Testis (tissue), 2 donors: ENCODE measurements at regions not wholly inside any gene's neighbourhood (a gene's known extent, or its start where the extent isn't known, plus 50 kb on each side); places are given as distances from the start of the nearest gene placed in this dataset.
A peak's percentile ranks its signal among the peaks of the same experiment; 100 is the strongest.

Source experiments
- DNase-seq: peaks from one replicate; pipeline ENCODE4 v3.0.0-alpha.2; 2019
- H3K27ac ChIP-seq, 2 donors: fragments of 200-600 bp; sonication (generic); one replicate each; pipeline ENCODE4 v1.5.1; 2019
- H3K27me3 ChIP-seq: fragments of 200-600 bp; sonication (generic); one replicate; pipeline ENCODE4 v1.5.1; 2019
- H3K36me3 ChIP-seq: fragments of 200-600 bp; sonication (generic); one replicate; pipeline ENCODE4 v1.5.1; 2017; ENCODE audit warnings: low read depth; ENCODE audit errors: missing control alignments
- H3K4me1 ChIP-seq: fragments of 200-600 bp; sonication (generic); one replicate; pipeline ENCODE4 v1.5.1; 2019
- H3K4me3 ChIP-seq, 2 donors: fragments of 200-600 bp; sonication (generic); one replicate each; pipeline ENCODE4 v1.5.1; 2017 to 2019
- H3K9me3 ChIP-seq: fragments of 200-600 bp; sonication (generic); one replicate; pipeline ENCODE4 v1.5.1; 2017
- CTCF ChIP-seq, 3 experiments: fragments of 450-650 bp in 2 of 3; fragments of 200-600 bp in 1 of 3; sonication (generic) in 1 of 3; IDR thresholded peaks; one replicate each; pipeline ENCODE4 v1.5.1; 2016 to 2019; ENCODE audit warnings: antibody characterized with exemption in 3 of 3, mild to moderate bottlenecking in 2 of 3, moderate library complexity in 1 of 3
- POLR2A ChIP-seq: fragments of 450-650 bp; IDR thresholded peaks from one replicate; pipeline ENCODE4 v1.6.1; 2017; ENCODE audit warnings: antibody characterized with exemption, mild to moderate bottlenecking, moderate library complexity
- WGBS, 2 donors: methylation state at CpG; one replicate each; pipeline ENCODE4 v1.1.5; 2018; 5-methylcytosine and 5-hydroxymethylcytosine counted together
- intact Hi-C: fragments of 100-400 bp; cut with DNase I; formaldehyde crosslinking; loops from one replicate; pipeline ENCODE4 v1.15.1; 2023; ENCODE audit warnings: low total_unique reads

DNA sequence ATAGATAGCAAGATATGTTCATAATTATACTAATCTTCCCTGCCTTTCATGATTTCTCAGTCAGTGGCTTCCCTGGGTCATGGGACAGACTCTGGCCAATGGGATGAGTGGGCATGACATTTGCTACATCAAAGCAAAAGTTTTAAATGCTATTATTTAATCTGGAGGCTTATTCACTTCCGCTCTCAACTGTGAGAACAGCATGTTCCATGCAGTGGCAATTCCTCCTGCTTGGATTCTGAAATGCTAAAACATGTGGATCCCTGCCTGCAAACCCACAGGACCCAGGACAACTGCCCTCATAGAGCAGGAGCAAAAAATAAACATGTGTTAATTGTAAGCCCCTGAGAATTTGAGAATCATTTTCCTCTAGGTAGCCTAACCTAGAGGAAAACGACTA lies 1412.4 kb upstream of the CELF2 start:
- DNase-seq: no peak
- no peaks in the 10 kb centered on the region for H3K36me3 ChIP-seq
- intact Hi-C loops: no loop called here
- no peaks in the 10 kb centered on the region for H3K9me3 ChIP-seq
- H3K4me1 ChIP-seq: no peaks in the 10 kb centered on the region
- TF ChIP-seq CTCF (IDR thresholded peaks at IDR 0.05) (no peak), POLR2A (no peak)
- no peak overlapping the region for H3K27ac ChIP-seq
- no peaks in the 10 kb centered on the region for H3K27me3 ChIP-seq
- no peak overlapping the region for H3K4me3 ChIP-seq
- 41 to 59% methylated on average over 2 of the region's 2 CpGs for WGBS, 2 donors

DNA sequence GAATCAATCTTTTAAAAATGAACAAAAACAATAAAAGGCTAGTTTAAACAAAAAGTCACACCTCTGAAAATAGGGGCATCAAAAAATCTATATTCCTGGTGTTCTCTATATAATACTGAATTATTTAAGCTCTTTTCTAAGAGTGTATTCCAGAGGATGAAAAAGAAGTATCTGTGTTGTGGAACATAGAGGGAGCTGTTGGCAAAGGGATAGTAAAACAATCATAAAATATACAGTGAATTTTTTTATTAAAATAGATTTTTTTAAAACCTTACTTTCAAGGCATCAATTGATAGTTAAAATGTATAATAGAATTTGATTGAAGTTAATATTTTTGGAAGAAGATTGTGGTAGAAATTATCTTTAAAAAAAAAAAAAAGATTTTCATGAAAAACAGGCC lies 1409.1 kb upstream of the CELF2 start:
- intact Hi-C loops: no loop called here
- TF ChIP-seq POLR2A (no peak), CTCF (IDR thresholded peaks at IDR 0.05) (peak in 1 of 3 experiments; percentile 40)
- DNase-seq: no peak
- Histone ChIP-seq H3K27ac (no peak overlapping the region), H3K4me1 (no peaks in the 10 kb centered on the region), H3K27me3 (no peaks in the 10 kb centered on the region), H3K36me3 (no peaks in the 10 kb centered on the region), H3K9me3 (no peaks in the 10 kb centered on the region), H3K4me3 (no peak overlapping the region)

- 45 to 56% methylated on average over 8 of the region's 8 CpGs for WGBS, 2 donors
- H3K4me1 ChIP-seq: no peaks in the 10 kb centered on the region
- H3K27me3 ChIP-seq: no peaks in the 10 kb centered on the region
- no peaks in the 10 kb centered on the region for H3K36me3 ChIP-seq
- DNase-seq: no peak
- no peak overlapping the region for H3K27ac ChIP-seq
- no peaks in the 10 kb centered on the region for H3K9me3 ChIP-seq
- intact Hi-C loops: no loop called here
- no peak for TF ChIP-seq CTCF (IDR thresholded peaks at IDR 0.05)
- no peak for TF ChIP-seq POLR2A
- H3K4me3 ChIP-seq: no peak overlapping the region
These were observed 1404.2 kb upstream of the CELF2 start for GRCh38 chr10:9613338-9614075.

- TF ChIP-seq CTCF (IDR thresholded peaks at IDR 0.05): no peak
- no peak for TF ChIP-seq POLR2A
- H3K27ac ChIP-seq: no peak overlapping the region
These were observed 1402.5 kb upstream of the CELF2 start for GRCh38 chr10:9615189-9615588.

GRCh38 chr10:9621216-9621615 lies 1396.5 kb upstream of the CELF2 start:
- Histone ChIP-seq H3K36me3 (no peaks in the 10 kb centered on the region), H3K27me3 (no peaks in the 10 kb centered on the region), H3K4me3 (no peak overlapping the region), H3K4me1 (no peaks in the 10 kb centered on the region), H3K9me3 (no peaks in the 10 kb centered on the region), H3K27ac (no peak overlapping the region)
- no peak for DNase-seq
- WGBS, 2 donors: 62 to 71% methylated on average over 6 of the region's 6 CpGs
- intact Hi-C loops: no loop called here
- TF ChIP-seq CTCF (IDR thresholded peaks at IDR 0.05) (no peak), POLR2A (no peak)

More at GRCh38 chr10:9615189-9615588, 1402.5 kb upstream of the CELF2 start:
- intact Hi-C loops: no loop called here
- Histone ChIP-seq H3K27me3 (no peaks in the 10 kb centered on the region), H3K9me3 (no peaks in the 10 kb centered on the region), H3K4me3 (no peak overlapping the region), H3K4me1 (no peaks in the 10 kb centered on the region), H3K36me3 (no peaks in the 10 kb centered on the region)
- no peak for DNase-seq
- WGBS, 2 donors: 81 to 87% methylated on average over 3 of the region's 3 CpGs
